Mesothelial cell of epicardium (in vitro differentiated cells): ENCODE measurements at regions not wholly inside any gene's neighbourhood (a gene's known extent, or its start where the extent isn't known, plus 50 kb on each side); places are given as distances from the start of the nearest gene placed in this dataset.

Experiments
- DNase-seq, 2 experiments: peaks; one replicate each; pipeline ENCODE4 v3.0.0; 2021; ENCODE audit warnings: low spot score in 2 of 2; ENCODE audit not compliant: unreplicated experiment in 2 of 2
- H3K27ac Mint-ChIP-seq: 2 replicates; pipeline ENCODE4 v1.8.0; 2021; ENCODE audit warnings: mixed read lengths
- H3K27me3 Mint-ChIP-seq: 2 replicates; pipeline ENCODE4 v1.8.0; 2021; ENCODE audit warnings: low read depth, mixed read lengths
- H3K36me3 Mint-ChIP-seq: 2 replicates; pipeline ENCODE4 v1.8.0; 2021; ENCODE audit warnings: mixed read lengths
- H3K4me1 Mint-ChIP-seq: 2 replicates; pipeline ENCODE4 v1.8.0; 2021; ENCODE audit warnings: mixed read lengths
- H3K4me3 Mint-ChIP-seq: 2 replicates; pipeline ENCODE4 v1.8.0; 2021; ENCODE audit warnings: mild to moderate bottlenecking, moderate library complexity, mixed read lengths
- H3K9me3 Mint-ChIP-seq: 2 replicates; pipeline ENCODE4 v1.8.0; 2021; ENCODE audit warnings: mixed read lengths
- CTCF ChIP-seq: fragments of 200-600 bp; sonication (generic); IDR thresholded peaks from one replicate; pipeline ENCODE4 v1.5.0; 2021; ENCODE audit warnings: antibody characterized with exemption; ENCODE audit not compliant: unreplicated experiment

- no peak for TF ChIP-seq CTCF
- DNase-seq = no peak
- no peaks in the 10 kb centered on the region for H3K36me3 Mint-ChIP-seq
- no peak overlapping the region for H3K27ac Mint-ChIP-seq
- H3K27me3 Mint-ChIP-seq = no peaks in the 10 kb centered on the region
- peaks cover 3% of the 10 kb centered on the region for H3K9me3 Mint-ChIP-seq
- peaks cover 54% of the 10 kb centered on the region for H3K4me1 Mint-ChIP-seq
- no peak overlapping the region for H3K4me3 Mint-ChIP-seq
Measured at GRCh38 chr5:165202519-165202910, 1697.1 kb downstream of the MAT2B start.

- H3K27ac Mint-ChIP-seq = peak overlapping the region; percentile 81
- H3K27me3 Mint-ChIP-seq = no peaks in the 10 kb centered on the region
- peaks cover 64% of the 10 kb centered on the region for H3K4me1 Mint-ChIP-seq
- H3K36me3 Mint-ChIP-seq = no peaks in the 10 kb centered on the region
- no peaks in the 10 kb centered on the region for H3K9me3 Mint-ChIP-seq
- peak overlapping the region; percentile 28 for H3K4me3 Mint-ChIP-seq
- TF ChIP-seq CTCF = peak; percentile 79
- no peak for DNase-seq
Measured at GRCh38 chr5:165209101-165209727, 1703.8 kb downstream of the MAT2B start.

GRCh38 chr5:165224366-165225045 lies 1719.1 kb downstream of the MAT2B start:
- H3K27ac Mint-ChIP-seq = no peak overlapping the region
- no peaks in the 10 kb centered on the region for H3K27me3 Mint-ChIP-seq
- H3K36me3 Mint-ChIP-seq = no peaks in the 10 kb centered on the region
- H3K4me1 Mint-ChIP-seq = peaks cover 8% of the 10 kb centered on the region
- H3K9me3 Mint-ChIP-seq = peaks cover 5% of the 10 kb centered on the region
- DNase-seq = no peak
- no peak for TF ChIP-seq CTCF
- no peak overlapping the region for H3K4me3 Mint-ChIP-seq

GRCh38 chr5:165227515-165227914 lies 1722.1 kb downstream of the MAT2B start:
- TF ChIP-seq CTCF = no peak
- no peaks in the 10 kb centered on the region for H3K27me3 Mint-ChIP-seq
- H3K4me3 Mint-ChIP-seq = no peak overlapping the region

GRCh38 chr5:165228184-165228583 lies 1722.8 kb downstream of the MAT2B start:
- no peaks in the 10 kb centered on the region for H3K36me3 Mint-ChIP-seq
- H3K27me3 Mint-ChIP-seq = no peaks in the 10 kb centered on the region
- no peak for DNase-seq
- H3K27ac Mint-ChIP-seq = no peak overlapping the region
- peaks cover under 1% of the 10 kb centered on the region for H3K9me3 Mint-ChIP-seq
- no peak overlapping the region for H3K4me3 Mint-ChIP-seq
- peaks cover 34% of the 10 kb centered on the region for H3K4me1 Mint-ChIP-seq
- TF ChIP-seq CTCF = no peak

More at GRCh38 chr5:165227515-165227914, 1722.1 kb downstream of the MAT2B start:
- no peaks in the 10 kb centered on the region for H3K36me3 Mint-ChIP-seq
- DNase-seq = no peak
- no peaks in the 10 kb centered on the region for H3K9me3 Mint-ChIP-seq
- H3K27ac Mint-ChIP-seq = no peak overlapping the region
- peaks cover 30% of the 10 kb centered on the region for H3K4me1 Mint-ChIP-seq
